ENCODE measurements at regions not wholly inside any gene's neighbourhood (a gene's known extent, or its start where the extent isn't known, plus 50 kb on each side); places are given as distances from the start of the nearest gene placed in this dataset.

GRCh38 chr10:129405389-129405788 lies 61.7 kb upstream of the MGMT start:
- DNase-seq (ENCODE audit: low spot score): no peak

- DNase-seq (ENCODE audit: low spot score): no peak
Measured at GRCh38 chr10:129410688-129411392, 56.2 kb upstream of the MGMT start.

- DNase-seq (ENCODE audit: low spot score): no peak
Measured at GRCh38 chr10:129411393-129411705, 55.7 kb upstream of the MGMT start.

- DNase-seq (ENCODE audit: low spot score): no peak
Measured at GRCh38 chr10:129411772-129412171, 55.3 kb upstream of the MGMT start.

GRCh38 chr10:129413024-129413423 lies 54.0 kb upstream of the MGMT start:
- DNase-seq (ENCODE audit: low spot score): no peak

GRCh38 chr10:129415215-129416140 lies 51.6 kb upstream of the MGMT start:
- no peak for DNase-seq (ENCODE audit: low spot score)

- DNase-seq (ENCODE audit: low spot score): no peak
Measured at GRCh38 chr10:129416155-129416554, 50.9 kb upstream of the MGMT start.

- DNase-seq (ENCODE audit: low spot score): no peak
Measured at GRCh38 chr10:129416956-129417765, 49.9 kb upstream of the MGMT start.

Data from globus pallidus (tissue), 1 donor.